HG03354 (cell line): ENCODE measurements at regions not wholly inside any gene's neighbourhood (a gene's known extent, or its start where the extent isn't known, plus 50 kb on each side); places are given as distances from the start of the nearest gene placed in this dataset.

Experiments used
- ATAC-seq: cut with Tn5 transposase; IDR thresholded peaks from one replicate; pipeline ENCODE4 v1.9.1; 2021; ENCODE audit warnings: mild to moderate bottlenecking; ENCODE audit not compliant: unreplicated experiment, poor library complexity, severe bottlenecking

- peak; percentile 73 for ATAC-seq
Observed at GRCh38 chr17:416293-417206, 63.9 kb upstream of the RPH3AL start.

- no peak for ATAC-seq
Observed at GRCh38 chr17:413706-414380, 61.2 kb upstream of the RPH3AL start.

- no peak for ATAC-seq
Observed at GRCh38 chr17:413016-413350, 60.4 kb upstream of the RPH3AL start.

- no peak for ATAC-seq
Observed at GRCh38 chr17:412211-413015, 59.8 kb upstream of the RPH3AL start.

GRCh38 chr17:411421-412120 lies 59.0 kb upstream of the RPH3AL start:
- ATAC-seq = no peak

GRCh38 chr17:410543-411401 lies 58.2 kb upstream of the RPH3AL start:
- ATAC-seq = peak; percentile 16

GRCh38 chr17:409848-410542 lies 57.4 kb upstream of the RPH3AL start:
- ATAC-seq = peak; percentile 79

- ATAC-seq = no peak
Observed at GRCh38 chr17:409308-409847, 56.8 kb upstream of the RPH3AL start.

- ATAC-seq = no peak
Observed at GRCh38 chr17:404703-405102, 52.1 kb upstream of the RPH3AL start.
